GM12872 (cell line): ENCODE measurements at regions not wholly inside any gene's neighbourhood (a gene's known extent, or its start where the extent isn't known, plus 50 kb on each side); places are given as distances from the start of the nearest gene placed in this dataset.

ENCODE experiments used
- CTCF ChIP-seq: IDR thresholded peaks from 3 replicates; pipeline ENCODE4 v1.5.1; 2011; ENCODE audit warnings: low read depth, mild to moderate bottlenecking, low read length, moderate library complexity; ENCODE audit not compliant: insufficient read depth

GRCh38 chr10:108771106-108771505, 1152.2 kb downstream of the XPNPEP1 start:
- no peak for TF ChIP-seq CTCF

DNA sequence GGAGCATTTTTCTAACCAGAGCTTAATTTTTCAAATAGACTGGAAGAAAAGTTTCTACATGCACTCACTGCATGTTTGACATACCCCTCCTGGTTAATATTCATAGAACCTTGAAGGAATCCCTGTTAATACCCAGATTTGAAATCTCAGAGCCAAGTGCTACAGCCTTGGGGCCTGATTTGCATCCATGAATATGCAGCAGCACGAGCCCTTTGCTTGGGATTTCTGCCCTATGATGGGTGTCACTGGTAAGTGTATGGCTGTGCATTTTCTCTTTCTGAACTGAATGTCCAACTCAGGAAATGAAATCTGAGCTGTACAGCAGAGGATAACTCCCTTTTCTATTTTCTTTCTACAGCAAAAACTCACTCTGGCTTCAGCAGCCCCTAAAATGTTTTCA, 1157.5 kb downstream of the XPNPEP1 start:
- no peak for TF ChIP-seq CTCF

GRCh38 chr10:108757946-108758345, 1165.4 kb downstream of the XPNPEP1 start:
- no peak for TF ChIP-seq CTCF

- TF ChIP-seq CTCF = no peak
Measured at GRCh38 chr10:108755646-108756045, 1167.7 kb downstream of the XPNPEP1 start.

- no peak for TF ChIP-seq CTCF
Measured at GRCh38 chr10:108753326-108753725, 1170.0 kb downstream of the XPNPEP1 start.

DNA sequence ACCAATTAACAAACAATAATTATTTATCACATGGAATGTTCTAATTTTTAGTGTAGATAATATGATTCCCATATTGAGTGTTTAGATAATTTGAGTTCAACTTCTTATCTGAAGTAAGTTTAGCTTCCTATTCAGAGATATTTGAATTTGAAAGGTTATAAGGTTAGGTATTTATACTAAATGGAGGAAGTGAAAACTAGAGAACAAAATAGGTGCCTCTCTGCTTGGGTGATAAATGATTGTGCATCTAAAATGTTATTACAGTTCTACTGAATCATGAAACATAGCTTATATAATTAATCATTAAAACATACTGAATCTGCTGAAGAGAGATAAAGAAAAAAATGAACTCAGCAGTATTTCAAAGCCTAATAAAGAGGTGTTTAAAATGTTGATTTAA, 1174.3 kb downstream of the XPNPEP1 start:
- TF ChIP-seq CTCF = no peak

DNA sequence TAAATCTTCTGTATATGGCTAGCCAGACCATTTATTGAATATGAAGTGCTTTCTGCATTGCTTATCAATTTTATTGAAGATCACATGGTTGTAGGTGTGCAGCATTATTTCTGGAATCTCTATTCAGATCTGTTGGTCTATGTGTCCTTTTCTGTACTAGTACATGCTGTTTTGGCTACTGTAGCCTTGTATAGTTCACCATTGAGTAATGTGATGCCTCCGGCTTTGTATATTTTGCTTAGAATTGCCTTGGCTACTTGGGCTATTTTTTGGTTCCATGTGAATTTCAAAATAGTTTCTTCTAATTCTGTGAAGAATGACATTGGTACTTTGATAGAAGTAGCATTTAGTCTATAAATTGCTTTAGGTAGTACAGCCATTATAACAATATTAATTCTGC, 1187.2 kb downstream of the XPNPEP1 start:
- no peak for TF ChIP-seq CTCF

DNA sequence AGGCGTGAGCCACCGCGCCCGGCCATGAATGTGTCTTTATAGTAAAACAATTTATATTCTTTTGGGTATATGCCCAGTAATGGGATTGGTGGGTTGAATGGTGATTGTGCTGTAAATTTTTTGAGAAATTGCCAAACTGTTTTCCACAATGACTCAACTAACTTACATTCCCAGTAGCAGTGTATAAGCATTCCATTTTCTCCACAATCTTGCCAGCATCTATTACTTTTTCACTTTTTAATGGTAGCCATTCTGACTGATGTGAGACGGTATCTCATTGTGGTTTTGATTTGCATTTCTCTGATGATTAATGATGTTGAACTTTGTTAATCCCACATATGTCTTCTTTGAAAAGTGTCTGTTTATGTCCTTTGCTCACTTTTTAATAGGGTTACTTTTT, 1187.9 kb downstream of the XPNPEP1 start:
- no peak for TF ChIP-seq CTCF
